ENCODE measurements at regions not wholly inside any gene's neighbourhood (a gene's known extent, or its start where the extent isn't known, plus 50 kb on each side); places are given as distances from the start of the nearest gene placed in this dataset.

DNA sequence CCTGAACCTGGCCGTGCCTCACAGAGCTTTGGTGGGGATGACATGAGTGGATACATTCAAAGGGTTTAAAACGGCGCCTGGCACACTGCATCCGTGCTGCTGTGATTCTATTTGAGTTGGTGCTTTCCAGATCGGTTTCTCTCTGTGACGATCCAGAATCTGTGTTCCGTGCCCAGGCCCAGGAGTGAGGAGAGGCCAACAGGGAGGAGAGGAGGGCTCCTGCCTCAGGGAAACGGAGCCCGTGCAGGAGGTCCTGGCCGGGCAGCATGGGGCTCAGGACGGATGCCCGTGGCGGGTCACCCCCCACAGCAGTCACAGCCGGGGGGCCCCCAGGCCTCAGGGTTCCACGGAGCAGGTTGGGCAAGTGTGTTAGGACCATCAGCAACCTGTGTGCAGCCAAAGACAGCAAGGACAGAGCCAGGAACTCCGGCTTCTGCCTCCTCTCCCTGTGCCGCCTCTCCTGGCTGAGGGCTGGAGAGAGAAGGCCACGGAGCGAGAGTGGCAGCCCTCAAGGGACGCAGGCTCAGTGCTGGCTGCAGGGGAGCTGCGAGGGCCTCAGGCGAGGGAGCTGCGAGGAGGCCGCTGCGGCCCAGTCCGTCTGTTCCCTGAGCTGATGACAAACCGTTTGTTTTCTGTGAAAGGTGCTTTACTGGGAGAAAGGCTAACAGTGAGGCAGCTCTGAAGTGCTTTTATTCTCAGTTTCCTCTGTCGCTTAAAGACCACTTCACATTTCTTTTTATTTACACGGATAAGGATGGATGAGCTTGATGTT, 99.3 kb downstream of the METRNL start:
- DNase-seq, result peak; percentile 16

DNA sequence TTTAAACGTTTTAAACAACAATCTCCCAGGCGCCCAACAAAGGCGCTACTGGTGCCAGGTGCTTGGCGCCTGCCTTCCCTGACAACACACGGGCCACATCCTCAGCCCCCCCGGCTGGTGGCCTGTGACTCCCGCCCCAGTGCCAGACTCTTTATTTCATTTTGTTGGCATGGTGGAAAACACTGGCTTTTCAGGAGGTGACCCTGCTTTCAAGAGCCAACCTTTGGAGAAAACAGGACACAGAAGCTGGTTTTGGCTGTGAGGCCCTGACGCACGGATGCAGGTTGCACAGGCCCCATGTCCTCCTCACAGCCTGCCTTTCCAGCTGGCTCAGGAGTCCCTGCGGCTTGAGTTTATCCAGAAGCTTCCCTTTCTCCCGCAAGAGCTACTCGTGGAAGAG, 100.0 kb downstream of the METRNL start:
- DNase-seq, result peak; percentile 18

DNA sequence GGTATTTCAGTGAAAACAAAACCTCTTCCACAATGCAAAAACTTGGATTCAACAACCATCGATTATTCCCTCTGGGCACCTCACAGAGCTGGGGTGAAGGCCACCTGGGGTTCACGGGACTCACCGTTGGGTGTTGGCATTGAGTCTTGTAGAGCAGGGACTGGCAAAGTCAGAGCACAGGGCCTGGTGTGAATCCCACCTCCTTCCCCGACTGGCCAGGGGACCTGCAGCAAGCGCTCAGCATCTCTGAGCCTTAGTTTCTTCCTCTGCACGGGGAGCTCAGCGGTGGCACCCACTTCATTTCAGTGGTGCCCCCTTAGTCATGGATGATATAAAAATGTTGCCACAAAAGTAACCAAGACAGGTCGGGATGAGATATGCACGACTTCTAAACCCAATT, 100.4 kb downstream of the METRNL start:
- DNase-seq, result peak; percentile 10

DNA sequence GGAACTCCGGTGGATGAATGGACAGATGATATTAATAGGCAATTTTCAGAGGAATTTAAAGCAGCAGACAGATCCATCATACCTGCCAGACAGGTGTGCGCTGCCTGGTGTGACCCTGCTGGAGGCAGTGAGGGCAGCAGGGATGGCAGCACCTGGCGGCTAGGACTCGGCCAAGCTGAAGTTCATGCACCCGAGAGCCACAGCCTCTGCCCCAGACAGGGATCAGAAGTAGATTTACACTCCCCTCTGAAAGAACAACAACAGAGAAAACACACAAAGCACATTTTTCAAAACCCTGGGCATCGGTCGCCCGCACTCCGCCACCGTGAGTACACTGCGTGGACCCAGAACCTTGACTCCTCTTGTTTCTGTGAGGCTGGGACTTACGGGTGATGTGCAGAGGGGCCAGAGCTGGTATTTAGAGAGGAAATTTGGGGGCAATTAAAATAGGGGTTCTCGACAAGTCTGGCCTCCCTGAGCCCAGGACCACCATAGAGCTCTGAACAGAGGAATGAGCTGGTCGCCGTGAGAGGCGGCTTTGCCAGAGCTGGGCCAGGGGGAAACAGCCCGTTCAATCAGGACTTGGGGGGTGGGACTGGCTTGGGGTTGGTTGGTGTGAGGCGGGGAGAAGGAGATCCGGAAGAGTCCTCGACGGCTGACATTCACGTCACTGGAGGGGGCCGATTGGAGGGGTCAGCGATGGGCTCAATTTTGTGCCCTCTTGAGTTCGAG, 101.0 kb downstream of the METRNL start:
- no peak for DNase-seq

DNA sequence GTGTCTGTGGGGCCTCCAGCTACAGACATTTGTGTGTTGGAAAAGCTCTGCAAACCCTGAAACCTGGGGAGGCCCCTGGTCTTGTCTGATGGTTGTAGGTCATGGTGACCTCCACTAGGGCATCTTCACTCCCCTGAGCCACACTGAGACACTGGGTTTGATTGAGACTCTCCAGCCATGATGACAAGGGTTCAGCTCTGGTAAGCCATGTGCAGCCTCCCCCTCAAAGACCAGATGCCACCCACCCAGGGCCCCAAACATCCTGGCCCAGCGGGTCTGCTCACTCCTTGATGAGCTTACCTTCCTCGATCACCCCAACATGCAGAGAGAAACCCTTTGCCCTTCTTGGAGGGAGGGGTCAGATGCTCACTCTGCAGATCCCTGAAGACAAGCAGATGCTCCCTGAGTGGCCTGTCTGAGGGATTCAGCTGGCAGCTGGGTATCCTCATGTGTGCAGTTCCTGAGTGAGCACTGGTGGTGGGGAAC, 101.6 kb downstream of the METRNL start:
- peak; percentile 15 for DNase-seq

DNA sequence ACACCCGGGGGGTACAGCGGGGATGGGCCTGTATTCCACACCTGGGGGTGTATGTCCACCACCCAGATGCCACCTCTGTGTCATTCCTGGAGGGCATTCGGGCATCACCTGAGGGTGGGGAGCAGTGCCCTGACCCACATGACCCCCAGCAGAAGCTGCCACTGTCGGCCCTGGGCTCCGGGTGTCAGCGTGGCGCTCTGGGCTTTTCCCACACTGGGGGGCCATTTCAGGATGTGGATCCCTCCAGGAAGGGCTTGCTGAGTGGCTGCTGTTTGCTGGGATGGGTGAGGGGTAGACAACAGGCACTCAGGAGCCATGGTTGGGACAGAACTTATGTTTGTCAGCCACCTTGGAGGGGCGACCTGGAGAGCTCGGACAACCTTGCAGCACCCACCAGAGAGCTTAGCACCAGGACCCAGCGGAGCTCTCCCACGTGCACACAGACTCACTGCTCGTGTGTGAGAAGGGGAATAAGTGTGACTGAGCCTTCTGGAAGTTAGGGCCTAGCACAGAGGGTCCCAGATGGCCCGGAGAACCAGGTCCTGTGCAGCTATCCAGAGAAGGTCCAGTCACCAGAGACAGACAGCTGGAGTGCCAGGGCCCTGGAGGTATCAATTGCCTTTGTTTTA, 102.7 kb downstream of the METRNL start:
- DNase-seq, result no peak

DNA sequence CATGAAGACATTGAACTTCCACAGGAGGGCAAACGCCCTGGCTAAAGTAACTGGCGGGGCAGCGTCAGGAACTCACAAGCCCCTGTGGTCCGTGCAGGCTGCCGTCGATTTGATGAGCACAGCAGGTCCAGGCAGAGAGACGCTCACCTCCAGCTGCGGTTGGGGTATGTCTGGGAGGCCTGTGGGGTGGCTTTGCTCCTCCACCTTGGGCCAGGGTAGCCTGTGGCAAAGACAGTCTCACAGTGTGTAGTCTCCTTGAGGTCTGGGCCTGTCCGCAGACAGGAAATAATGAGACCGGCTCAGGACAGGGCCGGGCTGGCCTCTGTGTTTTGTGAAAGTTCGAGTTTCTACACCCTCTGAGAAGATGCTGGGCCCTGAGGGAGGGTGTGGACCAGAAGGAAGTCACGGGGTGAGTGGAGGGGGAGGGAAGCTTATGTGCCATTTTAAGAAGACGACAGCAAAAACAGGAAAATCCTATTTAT, 103.3 kb downstream of the METRNL start:
- DNase-seq, result no peak

DNA sequence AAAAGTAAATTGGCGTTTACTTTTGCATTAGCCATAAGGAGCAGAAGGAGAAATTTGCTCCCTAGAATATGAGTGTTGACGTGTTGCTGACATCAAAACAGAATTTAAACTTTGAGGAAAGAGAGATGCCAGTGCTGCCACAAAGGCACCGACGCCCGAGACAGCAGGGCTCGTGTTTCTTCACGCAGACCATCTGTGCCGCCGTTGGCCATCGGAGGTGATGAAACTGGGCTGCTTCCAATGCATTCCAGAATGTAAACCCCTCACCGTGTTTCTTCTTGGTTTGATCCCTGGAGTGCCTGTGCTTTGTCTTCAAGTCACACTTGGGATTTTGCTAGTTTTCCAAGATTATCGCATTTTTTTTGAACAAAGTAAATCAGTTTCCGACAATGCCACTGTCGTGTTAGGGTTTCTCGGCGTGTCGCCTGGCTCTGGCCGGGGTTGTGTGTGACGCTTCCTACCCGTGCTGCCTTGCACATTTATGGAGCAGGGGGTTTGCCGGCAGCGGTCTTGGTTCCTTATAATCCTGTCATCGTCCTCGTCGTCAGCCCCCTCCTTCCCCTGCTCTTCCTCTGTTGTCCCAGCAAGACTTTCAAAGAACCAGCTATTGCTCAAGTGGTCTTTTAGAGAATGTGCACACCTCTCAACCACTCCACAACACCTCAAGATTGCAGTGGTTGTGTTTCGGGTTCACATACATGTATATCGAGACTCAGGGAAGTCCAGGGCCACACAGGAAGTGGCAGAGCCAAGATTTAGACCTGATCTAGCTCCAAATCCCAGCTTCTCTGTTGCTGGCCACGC, 103.9 kb downstream of the METRNL start:
- DNase-seq, result no peak

DNA sequence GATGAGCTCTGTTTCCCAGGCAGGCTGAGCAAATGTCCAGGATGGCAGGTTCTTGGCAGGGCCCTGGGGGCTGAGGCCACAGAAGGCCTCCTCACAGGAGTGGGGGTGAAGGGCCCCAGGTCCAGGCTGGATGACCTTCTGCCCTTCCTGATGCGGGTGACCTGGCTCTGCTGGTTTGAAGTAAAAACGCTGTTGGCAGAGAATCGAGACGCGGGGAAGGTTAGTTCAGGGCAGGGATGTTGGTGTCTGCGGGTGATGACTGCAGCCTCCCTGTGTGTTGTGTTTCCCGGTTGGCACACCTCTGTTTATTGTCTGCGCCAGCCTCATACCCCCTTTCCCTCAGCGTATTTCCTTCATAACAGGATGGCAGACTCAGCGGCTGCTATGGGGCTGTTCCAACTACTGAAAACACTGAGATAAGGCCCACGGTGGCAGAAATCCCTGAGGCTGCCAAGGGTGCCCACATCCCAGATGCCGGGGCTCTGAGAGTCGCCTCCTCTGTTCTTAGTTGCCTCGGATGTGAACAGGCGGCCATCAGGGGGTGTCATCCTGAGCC, 104.6 kb downstream of the METRNL start:
- peak; percentile 14 for DNase-seq

DNA sequence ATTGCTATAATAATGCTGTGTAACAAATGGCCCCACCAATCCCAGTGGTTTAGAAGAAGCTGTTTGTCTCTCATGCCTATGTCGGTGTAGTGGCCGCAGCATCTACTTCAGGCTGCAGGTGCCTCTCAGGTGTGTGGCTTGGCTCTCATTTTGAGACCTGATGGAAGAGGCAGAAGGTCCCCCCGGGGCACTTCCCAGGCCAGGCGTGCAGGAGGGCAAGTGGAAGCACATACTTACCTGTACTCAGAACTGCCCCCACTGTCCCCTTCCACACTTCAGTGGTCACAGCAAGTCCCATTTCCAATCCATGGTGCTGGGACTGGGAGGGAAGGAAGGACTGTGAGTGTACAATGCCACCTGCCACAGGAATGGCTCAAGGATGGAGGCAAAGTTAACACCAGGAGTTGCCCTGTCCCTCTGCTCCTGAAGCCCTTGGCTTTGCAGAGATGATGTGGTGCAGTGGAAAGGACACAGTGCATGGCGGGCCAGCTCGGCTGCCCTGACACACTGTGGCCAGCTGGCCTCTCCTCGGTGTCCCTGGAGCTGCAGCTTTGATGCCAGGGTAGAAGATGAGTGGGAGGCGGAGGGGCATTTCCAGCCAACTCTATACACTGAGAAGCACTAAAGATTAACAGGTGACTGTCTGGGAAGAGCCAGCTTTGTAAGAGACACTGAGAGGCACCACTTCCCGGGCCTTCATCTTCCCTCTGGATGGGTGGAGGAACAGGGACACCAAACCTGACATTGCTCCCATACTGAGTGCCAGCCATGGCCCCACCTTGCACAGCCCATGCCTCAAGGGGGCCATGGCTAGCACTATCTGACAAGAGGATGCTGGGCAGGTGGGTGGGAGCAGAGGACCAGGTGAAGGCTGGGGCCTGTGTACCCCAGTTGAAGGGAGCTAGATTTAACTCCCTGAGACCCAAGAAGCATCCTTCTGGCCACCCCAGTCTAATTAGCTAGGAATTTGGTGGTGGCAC, 105.9 kb downstream of the METRNL start:
- peak; percentile 12 for DNase-seq

DNA sequence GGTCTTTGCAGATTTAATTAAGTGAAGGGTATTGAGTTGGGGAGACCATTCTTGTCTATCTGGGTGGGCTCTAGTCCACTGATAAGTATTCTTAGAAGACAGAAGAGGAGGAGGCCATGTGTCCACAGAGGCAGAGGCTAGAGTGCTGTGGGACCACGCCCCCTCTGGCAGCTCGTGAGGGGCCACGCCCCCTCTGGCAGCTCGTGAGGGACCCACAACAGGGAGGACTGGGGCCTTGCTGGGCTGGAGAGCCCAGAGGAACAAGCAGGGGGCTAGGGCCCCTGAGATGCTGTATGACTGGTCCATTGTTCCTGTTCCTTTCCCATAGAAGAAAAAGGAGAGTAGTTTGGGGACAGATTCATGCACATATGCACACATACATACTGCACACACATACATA, 106.8 kb downstream of the METRNL start:
- peak; percentile 40 for DNase-seq

DNA sequence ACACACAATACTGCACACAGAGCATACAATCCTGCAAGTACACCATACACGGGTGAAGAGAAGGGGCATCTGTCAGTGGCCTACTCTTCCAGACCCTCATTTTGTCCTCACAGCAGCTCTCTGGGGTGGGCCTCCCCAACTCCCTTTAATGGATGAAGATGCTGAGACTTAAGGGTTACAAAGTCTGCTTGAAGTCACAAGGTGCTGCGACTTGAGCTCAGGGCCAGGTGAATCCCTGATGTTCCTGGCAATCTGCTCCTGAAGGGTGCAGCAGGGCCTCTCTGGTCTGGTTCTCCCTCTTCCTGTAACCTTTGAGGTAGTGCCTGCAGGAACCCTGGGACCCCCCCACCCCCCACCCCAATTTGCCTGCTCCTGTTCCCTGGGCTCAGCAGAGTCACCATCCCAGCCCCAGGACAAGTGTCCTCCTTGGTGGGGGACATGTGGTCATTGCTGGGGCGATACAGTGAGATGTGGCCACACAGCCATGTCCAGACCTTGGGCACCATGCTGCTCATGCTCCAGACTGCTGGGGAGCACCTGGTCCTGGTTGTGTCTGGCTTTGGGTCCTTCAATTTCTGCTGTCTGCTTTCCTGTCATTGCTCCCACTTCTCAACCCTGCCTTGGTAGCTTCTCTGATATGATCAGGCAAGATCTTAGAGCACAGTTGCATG, 107.5 kb downstream of the METRNL start:
- peak; percentile 6 for DNase-seq

DNA sequence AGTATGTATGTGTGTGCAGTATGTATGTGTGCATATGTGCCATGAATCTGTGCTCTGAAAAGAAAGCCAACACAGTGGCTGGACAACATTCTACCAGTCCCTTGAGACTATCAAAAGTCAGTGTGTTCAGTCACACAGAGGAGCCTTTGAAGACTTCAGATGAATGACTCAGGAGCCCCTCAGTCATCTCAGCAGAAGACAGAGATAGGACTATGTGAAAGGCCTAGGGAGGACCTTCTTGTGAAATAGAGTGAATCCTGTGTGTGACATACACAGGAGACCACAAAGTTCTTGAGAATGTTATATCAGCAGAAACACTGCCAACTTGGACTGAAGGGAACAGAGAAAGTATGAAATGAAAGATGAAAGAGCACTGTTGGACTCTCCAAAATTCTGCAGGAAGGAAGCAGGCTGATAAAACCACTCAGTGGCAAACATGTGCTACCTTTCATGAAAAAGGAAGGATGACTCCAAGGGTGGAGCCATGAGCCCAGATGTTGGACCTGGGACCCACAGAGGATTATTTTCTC, 108.4 kb downstream of the METRNL start:
- peak; percentile 4 for DNase-seq

DNA sequence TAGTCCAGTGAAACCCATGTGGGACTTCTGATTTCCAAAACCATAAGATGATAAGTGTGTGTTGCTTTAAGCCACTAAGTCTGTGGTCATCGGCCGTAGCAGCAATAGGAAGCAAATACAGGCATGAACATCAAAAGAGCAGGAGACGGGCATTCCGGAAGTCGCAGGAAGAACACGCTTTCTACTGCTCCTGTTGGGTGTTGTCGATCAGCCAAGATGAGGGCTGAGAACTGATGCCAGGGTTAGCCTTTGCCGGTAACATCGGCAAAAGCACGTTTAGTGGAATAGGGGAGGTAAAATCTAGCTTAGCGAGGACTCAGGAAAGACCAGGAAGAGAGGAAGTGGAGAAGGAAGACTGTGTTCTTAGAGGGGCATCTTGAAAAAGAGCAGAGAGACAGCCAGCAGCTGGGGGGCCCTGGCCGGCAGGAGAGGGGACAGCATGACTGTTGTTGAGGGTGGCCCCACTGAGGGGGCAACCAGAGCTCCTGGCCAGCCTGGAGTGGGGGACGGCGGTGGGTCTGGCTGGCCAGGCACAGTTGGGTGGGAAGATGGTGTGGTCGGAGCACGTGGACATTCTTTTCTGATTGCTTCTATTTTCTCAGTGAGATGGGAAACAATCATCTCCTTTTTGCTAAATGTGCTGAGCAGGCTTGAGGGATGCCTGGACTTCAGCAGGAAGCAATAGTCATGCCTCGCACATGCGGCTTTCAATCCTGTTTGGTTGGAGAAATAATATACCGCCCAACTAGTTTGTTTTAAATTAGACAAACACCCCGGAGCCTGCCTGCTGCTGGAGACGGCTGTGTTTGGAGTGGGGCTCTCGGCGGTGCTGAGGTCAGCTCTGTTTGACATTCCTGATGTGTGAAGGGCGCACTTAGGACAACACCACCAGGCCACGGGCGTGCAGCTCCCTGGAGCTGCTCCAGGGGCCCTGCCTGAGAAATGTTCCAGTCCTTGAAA, 109.9 kb downstream of the METRNL start:
- DNase-seq, result peak; percentile 59

DNA sequence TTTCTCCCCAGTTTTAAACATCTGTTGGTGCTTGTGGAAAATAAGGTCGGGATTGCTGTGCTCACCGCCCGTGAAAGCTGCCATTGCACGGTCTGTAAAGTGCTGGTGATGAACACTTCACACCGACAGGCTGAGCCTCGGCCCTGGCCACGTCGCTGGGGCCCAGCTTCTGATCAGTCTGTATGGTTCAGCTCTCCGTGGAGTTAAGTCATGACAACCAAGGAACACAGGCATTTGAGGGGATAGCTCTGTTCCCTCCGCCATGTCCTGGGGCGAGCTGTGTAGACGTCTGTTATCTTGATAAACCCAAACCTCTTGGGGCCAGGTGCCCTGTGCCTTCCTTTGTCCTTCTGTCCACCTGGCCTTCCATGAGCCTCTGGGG, 110.6 kb downstream of the METRNL start:
- DNase-seq, result no peak

DNA sequence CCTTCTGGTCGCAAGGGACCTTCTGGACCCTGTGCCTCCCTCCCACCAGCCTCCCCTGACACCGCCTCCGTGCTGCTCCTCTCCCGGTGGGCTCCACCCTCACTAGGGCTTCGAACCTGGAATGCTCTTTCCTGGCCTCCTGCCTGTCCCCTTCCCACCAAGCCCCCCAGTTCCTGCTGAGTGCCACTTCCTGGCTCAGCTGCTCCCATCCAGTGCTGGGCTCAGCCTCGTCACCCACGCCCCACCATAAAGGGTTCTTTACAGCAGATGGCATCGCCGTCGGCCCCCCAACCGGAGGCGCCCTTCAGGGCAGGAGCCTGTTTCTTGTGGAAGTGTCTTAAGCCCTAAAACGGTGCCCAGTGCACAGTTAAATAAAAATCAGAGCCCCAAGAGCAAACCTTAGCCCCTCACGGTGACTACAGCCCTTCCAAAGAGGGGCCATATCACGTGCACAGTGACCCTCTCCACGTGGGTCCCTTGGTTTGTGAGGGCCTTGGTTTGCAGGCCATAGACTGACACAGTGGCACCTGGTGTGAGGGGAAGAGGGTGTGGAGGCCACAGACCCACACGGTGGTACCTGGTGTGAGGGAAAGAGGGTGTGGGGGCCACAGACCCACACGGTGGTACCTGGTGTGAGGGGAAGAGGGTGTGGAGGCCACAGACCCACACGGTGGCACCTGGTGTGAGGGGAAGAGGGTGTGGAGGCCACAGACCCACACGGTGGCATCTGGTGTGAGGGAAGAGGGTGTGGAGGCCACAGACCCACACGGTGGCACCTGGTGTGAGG, 111.4 kb downstream of the METRNL start:
- peak; percentile 16 for DNase-seq

DNA sequence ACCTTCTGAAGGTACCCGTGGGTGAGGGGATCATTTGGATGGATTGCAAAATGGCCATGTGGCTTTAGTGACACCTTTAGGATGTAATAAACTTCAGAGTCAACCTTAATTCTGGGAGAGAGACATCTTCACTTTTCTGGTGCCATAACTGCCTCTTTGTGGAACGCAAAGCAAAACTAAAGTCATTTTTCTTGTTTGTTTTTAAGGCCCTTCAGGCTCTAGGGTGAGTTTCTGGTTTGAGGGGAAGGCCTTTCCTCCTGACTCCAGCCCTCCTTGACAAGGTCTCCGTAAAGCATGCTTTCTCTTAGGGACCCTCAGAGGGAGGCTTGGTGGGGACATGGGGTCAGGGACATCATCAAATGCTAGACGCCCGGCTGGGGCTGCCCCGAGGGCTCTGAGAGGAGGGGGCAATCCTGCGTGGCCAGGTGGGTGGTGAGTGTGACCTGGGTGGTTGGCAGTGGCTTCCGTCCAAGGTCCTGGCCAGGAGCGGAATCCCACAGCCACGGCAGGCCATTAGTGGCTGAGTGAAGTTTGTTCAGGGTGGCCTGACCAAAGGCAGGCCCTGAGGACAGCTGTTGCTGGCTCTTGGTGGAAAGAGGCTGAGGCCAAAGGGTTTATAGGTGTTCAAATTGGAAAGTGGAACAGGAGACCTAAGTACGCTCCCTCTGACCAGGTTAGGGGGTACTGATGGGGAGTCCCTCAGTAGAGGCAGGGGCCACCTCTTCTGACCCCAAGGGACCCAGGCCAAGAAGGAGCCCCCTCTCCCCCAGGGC, 112.2 kb downstream of the METRNL start:
- DNase-seq, result peak; percentile 13

All from femur (tissue), 1 donor.